OCI-M1 (cell line): ENCODE measurements at regions not wholly inside any gene's neighbourhood (a gene's known extent, or its start where the extent isn't known, plus 50 kb on each side); places are given as distances from the start of the nearest gene placed in this dataset.

Experiments
- DNase-seq: peaks from one replicate; lab custom pipeline; 2025; lab: John Stamatoyannopoulos, UW

GRCh38 chr15:88707771-88708654, 69.2 kb downstream of the ISG20 start:
- no peak for DNase-seq

GRCh38 chr15:88708655-88709054, 69.8 kb downstream of the ISG20 start:
- DNase-seq: no peak

DNA sequence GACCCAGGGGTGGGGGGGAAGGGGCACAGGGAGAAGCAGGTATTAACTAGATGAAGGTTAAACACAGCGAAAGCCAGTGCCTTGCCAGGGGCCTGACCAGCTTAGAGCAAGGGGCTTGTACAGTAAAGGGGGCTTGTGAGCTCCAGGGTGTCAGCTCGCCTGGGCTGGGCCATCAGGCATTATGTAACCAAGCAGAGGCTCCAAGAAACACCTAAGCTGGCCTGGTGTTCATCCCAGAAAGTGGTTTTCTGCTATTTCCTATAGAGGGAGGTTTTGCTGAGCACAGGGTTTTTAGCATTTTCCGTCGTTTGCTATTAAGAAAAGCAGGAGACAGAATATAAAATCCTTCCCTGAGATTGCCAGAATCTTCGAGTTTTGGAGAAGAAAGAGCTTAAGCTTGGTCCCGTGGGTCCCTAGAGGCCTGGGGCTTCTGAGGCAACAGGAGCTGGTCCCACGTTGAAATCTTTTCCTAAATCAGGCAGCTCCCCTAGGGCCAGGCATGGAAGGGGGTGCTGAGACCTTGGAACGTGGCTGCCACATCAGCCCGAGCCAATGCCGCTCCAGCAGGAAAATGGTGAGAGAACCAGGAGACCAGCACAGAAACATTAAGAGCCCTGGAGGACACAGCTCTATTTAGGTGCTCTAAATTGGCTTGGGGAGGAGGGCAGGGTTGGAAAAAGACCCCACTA, 71.4 kb downstream of the ISG20 start:
- no peak for DNase-seq

DNA sequence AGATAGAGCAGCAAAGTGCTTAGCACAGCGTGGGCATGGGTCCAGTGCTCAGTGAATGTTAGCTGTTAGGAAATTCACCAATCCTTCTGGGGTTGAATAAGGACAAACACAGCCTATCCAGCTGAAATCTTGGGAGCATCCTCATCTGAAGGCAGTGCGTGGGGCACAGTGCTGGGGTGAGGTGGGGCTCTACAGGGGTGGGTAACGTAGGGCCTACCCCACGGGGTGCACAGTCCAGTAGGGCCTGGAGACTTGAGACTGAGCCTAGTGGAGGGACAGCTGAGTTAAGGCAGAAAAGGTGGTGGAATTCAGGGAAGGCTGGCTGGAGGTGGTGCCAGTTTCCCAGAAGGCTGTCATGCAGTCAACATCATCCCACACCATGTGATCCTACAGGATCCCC, 73.0 kb downstream of the ISG20 start:
- no peak for DNase-seq

- DNase-seq: no peak
Measured at GRCh38 chr15:88714782-88715372, 76.1 kb downstream of the ISG20 start.

- no peak for DNase-seq
Measured at GRCh38 chr15:88716543-88717381, 77.9 kb downstream of the ISG20 start.

- no peak for DNase-seq
Measured at GRCh38 chr15:88717382-88718031, 78.7 kb downstream of the ISG20 start.

- DNase-seq: no peak
Measured at GRCh38 chr15:88718731-88719130, 79.9 kb downstream of the ISG20 start.

- no peak for DNase-seq
Measured at GRCh38 chr15:88719654-88720053, 80.8 kb downstream of the ISG20 start.

DNA sequence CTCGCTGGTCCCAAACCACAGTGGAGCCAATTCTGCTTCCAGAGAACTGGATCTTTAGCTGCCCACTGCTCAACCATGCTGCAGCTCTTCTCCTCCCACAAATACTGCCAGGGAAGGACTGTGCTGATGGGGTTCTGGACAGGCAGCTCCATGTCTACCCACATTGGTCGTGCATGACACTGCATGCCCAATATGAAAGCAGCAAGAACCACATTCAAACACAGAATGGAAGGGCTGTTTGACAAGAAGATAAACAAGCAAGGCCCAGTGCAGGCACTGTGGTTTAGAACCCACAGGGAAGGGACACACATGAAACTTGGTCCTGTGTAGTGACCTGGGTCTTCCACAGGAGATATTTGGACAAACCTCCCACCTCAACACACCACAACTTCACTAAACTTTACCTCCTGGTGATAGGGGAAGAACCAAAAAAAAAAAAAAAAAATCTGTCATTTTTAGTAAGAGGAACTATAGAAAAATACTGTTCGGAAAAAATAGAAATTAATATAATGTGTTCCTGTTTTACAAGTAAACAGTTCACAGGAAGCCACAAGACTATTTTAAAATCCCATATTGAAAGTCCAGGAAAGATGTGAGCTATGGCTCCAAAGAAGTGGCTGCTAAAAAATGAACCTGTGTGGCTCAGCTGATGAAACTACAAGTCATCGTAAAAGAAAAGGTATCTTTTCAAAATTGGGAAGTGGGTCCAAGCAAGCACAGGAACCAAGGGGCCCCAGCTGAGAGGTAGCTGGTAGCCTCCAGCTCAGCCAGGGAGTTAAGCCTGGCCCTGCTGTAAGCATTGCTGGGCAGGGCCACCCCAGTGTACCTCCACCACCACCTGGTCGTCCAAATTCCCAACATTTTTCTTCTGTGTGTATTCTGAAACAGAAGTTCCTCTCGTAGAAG, 77.7 kb upstream of the ACAN start:
- peak; percentile 2 for DNase-seq

DNA sequence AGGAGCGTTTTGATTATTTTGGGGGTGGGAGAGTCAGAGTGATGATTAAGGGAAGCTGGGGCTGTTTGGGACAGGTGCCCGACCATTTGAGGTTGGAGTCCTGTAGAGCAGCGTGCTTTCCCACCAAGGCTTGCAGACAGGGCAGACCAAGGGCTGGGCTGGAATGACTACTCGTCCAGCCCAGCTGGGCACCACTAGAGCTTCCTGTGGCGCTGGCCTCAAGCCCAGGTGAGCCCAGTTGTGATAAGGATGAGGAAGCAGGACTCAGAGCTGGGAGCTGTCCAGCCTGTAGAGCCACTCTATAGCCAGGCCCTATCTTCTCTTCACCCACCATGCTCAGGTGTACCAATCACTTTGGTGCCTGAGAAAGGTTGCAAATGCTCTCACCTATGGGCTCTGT, 75.8 kb upstream of the ACAN start:
- DNase-seq: no peak

DNA sequence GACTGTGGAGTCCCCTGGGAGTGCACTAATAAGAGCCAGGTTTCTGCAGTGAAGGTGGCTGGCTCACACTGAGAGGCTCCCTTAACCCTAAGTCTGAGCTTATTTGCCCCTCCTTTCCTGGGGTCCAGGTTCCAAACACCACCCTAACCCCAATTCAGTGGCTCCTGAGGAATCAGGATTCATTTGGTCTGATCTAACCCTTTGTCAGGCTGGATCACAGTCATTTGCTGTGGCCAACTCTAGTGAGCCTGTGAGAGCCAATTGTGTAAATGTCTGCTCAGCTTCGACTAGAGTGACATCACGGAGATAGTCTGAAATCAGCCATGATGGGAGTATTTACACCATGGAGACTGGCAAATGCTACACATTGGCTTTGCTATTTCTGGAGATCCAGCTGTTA, 73.7 kb upstream of the ACAN start:
- no peak for DNase-seq

DNA sequence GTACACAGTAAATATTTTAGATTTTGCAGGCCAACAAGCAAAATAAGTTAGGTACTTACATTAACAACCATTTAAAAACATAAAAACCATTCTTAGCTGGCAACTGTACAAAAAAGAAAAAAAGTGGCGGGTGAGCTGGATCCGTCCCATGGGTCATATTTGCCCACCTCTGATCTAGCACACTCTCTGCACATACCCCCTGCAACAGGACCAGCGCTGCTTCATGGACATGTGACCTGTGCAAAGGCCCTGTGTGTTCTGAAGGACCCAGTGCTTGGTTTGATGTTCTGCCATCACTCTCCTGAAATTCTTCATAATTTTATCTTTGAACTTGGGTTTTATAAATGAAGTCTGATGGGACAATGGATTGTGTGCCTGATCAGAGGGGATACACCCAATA, 72.5 kb upstream of the ACAN start:
- no peak for DNase-seq

DNA sequence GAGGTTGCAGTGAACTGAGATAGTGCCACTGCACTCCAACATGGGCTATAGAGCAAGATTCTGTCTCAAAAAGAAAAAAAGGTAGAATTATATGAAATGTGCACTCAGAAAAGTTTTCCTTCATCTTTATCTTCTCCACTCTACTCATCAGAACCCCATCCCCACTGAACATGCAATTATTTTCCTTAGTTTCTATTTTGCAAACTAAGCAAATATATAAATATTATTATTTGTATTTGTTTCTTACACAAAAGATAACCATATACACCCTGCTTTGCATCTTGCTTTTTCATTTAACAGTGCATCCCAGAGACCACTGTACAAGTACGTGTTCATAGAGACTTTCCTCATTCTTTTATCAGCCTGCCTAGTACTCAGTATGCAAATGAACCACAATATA, 68.0 kb upstream of the ACAN start:
- no peak for DNase-seq

DNA sequence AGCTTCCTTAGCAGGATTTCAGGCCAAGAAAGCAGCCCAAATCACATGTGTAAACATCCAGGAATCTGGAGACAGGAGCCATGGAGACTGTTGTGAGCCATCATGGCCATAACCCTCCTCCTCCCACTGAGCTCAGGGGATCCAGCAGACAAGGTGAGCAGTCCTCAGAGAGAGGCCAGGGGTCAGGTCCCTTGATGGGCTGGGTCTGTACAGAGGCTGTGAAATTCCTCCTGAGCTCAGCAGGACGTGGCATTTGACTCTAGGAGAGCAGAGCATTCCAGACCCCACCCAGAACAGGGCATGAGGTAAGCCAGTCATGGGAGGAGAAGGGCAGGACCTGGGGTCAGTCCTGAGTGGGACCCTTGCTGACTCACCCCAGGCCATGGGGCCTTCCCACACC, 67.0 kb upstream of the ACAN start:
- DNase-seq: no peak

GRCh38 chr15:88738796-88739195, 64.4 kb upstream of the ACAN start:
- no peak for DNase-seq

DNA sequence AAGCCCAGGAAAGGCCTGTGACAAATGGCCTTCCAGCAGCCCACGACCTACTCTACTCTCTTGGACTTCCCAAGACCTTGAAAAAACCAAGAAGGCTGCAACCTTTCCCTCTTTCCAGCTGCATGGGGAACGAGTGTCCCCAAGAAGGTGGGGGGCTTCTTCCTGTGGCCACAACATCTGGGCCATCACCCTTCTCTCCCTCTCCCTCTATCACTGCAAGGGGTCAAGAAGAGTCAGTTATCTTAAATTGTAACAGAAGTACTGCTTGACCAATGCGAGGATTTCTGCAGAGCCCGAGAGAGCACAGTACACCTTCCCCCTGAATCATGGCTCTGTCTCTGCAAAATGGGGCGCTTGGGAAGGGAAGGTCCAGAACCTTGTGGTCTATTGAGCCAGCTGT, 63.7 kb upstream of the ACAN start:
- no peak for DNase-seq

DNA sequence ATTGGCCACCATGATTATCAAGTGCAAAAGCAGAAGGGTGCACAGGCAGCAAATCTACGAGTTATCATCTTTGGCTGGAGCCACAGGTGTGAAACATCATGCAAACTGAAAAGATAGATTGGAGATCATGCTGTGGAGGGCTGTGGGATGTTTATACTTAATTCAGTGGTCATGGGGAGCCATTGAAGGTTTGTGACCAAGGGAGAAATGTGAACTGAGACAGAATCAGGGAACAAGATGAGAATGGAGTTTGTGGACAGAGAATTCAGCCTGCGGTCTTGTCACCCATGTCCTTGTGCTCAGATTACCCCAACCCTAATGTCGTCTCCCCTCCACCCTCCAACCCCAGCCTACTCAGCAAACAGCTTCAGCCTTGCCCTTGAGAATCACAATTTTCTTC, 62.9 kb upstream of the ACAN start:
- DNase-seq: no peak

- DNase-seq: no peak
Measured at GRCh38 chr15:88741046-88741445, 62.2 kb upstream of the ACAN start.

DNA sequence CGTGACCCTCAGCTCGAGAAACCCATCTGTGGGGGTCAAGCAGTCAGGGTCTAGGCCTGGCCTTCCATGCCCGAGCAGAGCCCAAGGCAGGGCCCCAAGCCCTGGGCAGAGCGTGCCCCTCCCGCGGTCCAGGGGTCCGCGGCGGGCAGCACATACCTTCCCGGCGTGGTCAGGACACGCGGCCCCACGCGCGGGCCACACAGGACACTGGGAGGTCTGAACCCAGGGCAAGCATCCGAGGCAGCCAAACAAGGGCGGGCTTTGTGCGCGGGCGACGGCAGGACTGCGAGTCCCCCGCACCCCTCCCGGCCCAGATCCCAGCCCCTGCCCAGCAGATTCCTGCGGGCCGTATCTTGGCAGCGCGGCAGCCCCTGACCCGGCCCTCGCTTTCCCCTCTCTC, 61.6 kb upstream of the ACAN start:
- DNase-seq: no peak

- DNase-seq: no peak
Measured at GRCh38 chr15:88742161-88742560, 61.1 kb upstream of the ACAN start.
